GM21360 (cell line): ENCODE measurements at regions not wholly inside any gene's neighbourhood (a gene's known extent, or its start where the extent isn't known, plus 50 kb on each side); places are given as distances from the start of the nearest gene placed in this dataset.

Experiments used
- ATAC-seq: cut with Tn5 transposase; IDR thresholded peaks from one replicate; pipeline ENCODE4 v1.9.1; 2021; ENCODE audit warnings: mild to moderate bottlenecking, moderate library complexity; ENCODE audit not compliant: unreplicated experiment

DNA sequence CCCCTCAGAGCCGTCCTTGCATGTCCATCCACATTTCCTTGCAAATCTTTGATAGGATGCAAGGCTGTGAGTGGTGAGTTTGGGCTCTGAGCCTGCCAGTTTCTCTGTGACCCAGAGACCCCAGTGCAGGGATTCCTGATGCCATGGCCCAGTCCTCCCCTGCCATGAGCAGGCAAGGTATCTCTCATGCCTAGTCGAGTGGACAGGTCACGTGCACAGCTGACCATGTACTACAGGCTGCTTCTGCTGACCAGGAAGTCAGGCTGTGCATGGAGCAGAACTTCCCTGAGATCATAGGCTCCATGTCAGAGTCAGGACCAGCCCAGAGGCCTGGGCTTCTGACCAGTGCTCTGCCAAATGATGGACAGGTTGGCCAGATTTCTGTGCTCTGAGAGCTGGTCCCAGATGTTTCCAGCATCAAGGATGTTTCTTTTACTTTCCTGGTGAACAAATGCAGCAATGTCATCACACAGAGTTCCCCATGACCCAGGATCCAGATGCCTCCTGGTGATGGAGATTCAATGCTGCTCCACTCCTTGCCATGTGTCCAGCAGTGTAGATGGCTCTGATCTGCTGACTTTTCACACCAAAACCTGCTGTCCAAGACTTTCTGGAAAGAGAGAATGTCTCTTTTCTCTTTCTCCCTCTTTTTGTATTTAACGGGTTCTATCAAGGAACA, 321.6 kb upstream of the HS6ST1 start:
- no peak for ATAC-seq

DNA sequence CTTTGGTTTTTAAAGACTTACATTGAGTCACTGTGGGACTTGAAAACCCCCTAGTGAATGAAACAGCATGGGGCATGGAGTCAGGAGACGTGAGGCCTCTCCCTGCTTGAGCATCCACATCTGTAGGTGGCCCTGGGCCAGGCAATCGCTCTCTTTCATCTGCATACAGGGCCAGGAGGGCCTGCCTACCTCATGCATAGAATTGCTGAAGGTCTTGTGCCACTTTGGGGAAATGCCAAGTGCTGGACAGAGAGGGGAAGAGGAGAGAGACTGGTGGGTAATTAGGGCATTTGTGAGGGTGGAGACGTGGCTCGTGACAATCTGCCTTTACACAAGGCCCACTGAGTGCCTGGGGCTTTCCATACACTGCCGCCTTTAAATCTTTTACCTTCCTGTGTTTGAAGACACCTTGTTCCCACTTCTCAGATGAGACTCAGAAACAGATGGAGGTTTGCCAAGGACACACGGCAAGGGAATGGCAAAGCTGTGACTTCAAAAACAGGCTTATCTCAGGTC, 322.2 kb upstream of the HS6ST1 start:
- ATAC-seq = no peak

DNA sequence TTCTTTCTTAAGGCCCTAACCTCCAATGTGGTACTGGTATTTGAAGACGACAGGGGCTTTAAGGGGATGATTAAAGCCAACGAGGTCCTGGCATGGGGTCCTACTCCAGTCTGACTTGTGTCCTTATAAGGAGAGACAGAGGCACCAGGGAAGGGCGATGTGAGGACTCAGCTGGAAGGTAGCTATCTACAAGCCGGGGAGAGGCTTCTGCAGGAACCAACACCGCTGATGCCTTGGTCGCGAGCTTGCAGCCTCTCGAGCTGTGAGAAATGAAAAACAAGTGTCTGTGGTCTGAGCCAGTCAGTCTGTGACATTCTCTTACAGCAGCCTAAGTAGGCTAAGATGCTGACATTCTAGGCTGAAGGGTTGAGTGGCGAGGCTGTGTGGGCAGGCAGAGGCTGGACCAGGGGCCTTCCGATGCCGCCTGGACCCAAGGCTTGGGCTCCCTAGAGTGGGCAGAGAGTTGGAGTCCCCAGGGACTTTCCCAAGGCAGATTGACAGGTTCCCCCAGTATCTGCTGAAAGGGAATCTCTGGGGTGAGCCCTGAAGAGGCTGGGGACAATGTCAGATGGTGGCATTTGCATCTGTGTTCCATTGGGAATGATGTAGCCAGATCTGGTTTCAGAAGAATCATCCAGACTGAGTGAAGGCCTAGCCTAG, 322.9 kb upstream of the HS6ST1 start:
- no peak for ATAC-seq

DNA sequence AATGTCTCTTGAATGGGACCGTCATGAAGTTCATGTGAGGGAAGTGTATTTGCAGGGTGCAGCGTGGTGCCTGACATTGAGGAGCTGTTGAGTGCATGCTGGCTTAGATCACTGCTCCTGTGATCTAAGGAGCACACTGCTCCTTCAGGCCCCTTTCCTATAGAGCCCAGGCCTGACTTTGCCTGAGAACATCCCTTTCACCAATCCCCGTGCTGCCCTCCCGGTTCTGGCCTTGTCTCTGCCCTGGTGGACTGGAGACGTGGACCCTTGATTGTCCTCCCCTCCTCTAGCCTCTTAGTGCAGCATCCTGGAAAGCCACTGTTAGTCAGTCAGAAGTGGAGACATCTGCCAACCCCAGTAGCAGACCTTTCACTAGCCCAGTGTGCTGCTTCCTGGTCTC, 323.6 kb upstream of the HS6ST1 start:
- no peak for ATAC-seq

DNA sequence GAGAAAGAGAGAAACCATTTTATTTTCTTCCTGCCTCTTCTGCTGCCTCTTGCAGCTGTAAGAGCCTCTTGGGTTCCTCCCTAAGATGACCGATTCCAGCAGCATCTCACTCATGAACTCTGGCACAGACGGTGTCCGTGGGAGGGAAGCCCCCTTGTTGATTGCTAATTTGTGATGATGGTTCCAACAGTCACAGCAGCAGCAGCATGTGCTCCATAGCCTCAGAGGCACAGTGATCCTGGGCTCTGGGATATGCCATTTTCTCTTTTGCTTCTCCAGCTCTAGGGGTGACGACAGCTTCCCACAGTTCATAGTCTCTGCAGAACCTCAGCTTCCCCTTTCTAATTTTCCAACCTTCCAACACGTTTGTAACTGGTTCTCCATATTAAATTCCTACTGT, 324.2 kb upstream of the HS6ST1 start:
- ATAC-seq = no peak

DNA sequence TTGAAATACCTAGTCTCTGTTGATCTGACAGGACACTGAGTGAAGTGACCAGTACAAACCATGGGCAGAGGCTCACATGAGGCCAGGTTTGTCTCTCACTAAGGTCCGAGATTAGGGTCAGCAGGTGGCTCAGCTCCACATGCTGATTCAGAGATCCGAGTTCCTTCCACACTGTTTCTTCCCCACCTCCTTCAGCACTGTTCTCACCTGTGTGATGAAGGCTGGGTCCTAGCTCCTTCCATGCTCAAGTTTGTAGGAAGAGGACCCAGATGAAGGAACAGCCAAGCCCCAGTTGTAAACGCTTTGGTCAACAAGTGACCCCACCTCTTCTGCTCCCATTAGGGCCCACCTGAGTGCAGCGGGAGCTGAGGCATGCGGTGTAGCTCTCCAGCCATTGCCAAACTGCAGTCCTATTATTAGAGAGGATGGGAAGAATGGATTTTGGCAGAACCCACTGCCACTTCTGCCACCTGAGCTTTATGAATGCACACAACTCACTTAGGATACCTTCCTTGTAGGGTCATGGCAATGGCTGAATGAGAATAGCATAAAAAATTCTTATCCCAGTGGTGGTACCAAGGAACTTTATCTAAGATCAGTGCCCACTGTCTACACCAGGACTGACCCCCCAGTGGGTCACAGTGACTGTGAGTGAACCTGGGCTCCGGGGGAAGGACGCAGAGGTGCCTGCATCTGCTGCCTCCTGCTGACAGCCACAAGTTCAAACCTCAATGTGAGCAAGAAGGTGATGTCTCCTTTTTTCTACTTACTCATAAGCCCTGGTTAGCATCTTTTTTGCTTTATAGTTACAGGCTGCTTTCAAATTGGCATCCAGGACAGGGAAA, 324.8 kb upstream of the HS6ST1 start:
- ATAC-seq = no peak

DNA sequence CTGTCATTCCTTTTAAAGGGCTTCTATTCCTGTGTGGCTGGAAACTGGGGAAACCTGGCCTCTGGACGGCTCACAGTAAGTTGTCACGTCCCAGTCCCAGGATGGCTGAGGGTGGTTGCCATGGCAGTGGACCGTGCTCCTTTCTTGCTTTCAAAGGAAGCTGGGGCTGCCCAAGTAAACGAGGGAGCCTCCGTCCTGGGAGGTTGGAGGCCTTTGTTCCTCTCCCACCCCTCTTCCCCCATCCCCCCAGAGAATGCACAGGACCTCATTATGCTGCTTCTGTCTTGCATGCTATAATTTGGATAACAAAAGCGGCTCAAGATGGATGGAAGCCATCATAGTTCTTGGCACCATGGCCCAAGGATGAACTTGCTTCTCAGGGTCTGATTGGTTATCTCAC, 325.5 kb upstream of the HS6ST1 start:
- no peak for ATAC-seq

DNA sequence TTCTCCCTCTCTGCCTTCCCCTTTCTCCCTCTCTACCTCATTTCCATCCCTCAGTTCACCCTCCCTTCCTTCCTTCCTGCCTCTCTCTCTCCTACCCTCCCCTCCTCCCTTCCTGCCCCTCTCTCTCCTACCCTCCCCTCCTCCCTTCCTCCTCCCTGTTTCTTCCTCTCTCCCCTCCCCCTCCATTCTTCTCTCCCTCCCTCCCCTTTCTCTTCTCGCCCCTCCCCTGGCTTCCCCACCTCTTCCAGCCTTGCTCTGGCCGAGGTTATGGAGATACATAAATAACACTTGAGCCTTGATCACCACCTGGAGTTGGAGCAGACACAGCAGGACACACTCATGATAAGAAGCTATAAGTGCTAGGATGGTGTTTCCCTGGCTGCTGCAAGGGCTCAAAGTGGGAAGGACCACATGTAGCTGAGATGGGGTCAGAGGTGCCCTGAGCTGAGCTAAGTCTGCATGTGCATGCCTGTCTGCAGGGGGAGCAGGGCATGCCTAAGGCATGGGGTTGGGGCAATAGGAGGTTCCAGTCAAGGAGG, 326.1 kb upstream of the HS6ST1 start:
- ATAC-seq = no peak

DNA sequence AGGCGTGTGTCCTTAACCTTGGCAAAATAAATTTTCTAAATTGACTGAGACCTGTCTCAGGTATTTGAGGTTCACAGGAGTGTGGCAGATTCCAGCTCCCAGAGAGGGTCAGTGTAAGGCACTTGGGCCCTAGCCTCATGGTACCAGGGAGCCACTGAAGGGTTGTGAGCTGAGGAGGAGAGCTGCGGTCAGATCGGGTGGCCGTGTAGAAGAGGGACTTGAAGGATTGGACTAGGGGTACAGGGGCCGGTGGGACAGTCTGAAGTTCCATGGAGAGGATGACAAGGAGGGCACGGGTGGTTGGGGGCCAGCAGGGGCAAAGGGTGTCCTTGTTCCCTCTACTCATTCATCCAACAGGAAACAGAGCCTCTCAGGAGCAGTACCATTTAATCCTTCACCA, 327.0 kb upstream of the HS6ST1 start:
- no peak for ATAC-seq

DNA sequence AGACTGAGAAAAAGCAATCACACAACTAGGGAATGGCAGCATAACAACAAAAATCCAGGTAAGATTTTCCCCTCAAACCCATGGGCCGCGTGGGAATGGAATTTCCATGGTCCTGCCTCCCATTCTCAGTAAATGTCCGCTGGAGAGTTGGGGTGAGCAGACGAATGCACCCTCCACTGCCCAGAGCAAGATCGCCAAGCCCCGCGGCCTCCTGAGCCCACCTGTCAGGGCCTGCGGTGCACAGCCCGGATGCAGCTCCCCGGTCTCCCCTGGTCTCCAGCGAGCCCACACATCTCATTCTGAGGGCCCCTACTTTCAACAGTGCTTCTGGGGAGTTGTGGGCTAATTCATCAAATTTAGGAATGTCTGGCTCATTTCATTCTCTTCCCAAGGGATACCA, 327.4 kb upstream of the HS6ST1 start:
- ATAC-seq = no peak

DNA sequence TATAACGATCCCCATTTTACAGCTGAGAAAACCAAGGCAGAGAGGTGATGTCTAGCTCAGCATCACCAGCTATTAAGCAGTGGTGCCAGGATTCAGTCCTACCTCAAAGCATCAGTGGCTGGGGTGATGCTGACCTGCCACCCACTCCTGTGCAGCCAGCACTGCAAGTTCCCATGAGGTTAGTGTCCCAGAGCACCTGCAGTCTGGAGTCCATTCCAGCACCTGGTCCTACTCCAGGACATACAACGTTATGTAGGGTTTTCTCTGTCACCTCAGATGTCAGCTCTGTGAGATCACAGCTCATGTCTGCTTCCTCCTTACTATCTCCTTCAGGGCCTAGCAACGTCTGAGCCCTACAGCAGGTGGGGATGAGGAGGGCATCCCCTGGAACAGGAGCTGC, 328.0 kb upstream of the HS6ST1 start:
- ATAC-seq = no peak

DNA sequence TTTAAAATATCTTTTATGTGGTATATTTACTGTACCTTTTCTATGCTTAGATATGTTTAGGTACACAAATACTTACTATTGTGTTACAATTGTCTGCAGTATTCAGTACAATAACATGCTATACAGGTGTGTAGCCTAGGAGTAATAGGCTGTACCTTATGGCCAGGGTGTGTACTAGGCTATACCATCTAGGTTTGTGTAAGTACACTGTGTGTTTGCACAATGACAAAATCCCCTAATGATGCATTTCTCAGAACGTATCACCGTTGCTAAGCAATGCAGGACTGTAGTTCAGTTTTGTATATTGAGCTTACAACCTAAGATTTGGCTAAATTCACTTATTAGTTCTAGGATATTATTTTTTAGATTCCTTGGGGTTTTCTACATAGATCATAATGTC, 332.3 kb upstream of the HS6ST1 start:
- no peak for ATAC-seq

DNA sequence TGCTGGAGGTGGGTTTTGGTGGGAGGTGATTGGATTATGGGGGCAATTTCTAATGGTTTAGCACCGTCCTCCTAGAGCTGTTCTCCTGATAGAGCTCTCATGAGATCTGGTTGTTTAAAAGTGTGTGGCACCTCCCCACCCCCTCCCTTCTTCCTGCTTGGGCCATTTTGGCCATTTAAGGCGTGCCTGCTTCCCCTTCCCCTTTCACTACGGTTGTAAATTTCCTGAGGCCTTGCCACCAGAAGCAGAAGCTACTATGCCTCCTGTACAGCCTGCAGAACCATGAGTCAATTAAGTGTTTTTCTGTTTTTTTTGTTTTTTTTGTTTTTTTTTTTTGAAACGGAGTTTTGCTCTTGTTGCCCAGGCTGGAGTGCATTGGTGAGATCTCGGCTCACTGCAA, 335.7 kb upstream of the HS6ST1 start:
- no peak for ATAC-seq

DNA sequence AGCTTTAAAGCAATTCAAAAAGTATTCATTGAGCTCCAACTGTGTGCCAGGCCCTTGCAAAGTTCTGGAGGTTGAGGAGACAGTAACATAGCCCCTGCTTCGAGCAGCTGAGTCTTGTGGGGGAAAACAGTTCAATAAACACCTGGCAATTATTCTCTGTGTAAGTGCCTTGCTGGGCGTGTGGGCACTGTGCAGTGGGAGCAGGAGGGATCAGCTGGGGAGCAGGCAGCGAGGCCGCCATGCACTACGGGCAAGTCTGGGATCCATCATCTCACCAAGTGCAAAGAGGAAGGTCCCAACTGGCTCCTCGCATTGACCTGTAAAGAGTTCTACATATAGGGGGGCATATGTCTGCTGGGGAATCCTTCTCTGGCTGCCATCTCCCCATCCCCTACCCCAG, 342.2 kb upstream of the HS6ST1 start:
- no peak for ATAC-seq

DNA sequence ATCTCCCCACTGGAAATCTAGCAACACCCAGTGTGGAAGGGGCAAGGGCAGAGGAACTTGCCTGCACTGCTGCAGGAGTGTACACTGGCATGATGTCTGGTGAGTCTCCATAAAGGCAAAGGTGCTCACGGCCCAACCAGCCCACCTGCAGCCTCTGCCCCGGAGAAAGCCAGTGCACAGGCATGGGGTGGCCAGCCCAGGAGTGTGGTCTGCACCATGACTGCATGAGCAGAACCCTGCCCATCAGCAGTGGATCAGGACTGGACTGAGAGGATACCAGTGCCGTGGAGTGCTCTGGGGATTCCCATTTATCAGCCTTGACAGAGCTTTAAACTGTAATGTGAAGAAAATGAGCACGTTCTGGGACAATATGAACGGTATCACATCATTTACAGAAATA, 342.6 kb upstream of the HS6ST1 start:
- no peak for ATAC-seq

DNA sequence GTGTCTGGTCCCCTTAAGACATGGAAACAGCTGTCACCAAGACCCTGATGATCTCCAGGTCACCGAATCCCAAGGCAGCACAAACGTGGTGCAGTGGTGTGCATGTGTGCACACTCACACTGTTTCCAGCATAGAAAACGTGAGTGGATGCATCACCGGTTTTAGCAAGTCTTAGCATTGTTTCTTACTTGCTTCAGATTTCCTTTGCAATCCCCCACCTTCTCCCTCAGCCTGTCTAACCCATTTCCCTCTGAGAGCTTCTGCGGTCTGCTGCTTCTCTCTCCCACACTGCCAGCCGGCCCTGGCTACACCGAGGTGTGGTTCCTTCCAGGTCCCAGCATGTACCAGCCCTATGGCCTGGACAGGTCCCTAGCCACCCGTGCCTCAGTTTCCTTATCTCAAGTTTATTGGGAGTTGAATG, 343.4 kb upstream of the HS6ST1 start:
- no peak for ATAC-seq

DNA sequence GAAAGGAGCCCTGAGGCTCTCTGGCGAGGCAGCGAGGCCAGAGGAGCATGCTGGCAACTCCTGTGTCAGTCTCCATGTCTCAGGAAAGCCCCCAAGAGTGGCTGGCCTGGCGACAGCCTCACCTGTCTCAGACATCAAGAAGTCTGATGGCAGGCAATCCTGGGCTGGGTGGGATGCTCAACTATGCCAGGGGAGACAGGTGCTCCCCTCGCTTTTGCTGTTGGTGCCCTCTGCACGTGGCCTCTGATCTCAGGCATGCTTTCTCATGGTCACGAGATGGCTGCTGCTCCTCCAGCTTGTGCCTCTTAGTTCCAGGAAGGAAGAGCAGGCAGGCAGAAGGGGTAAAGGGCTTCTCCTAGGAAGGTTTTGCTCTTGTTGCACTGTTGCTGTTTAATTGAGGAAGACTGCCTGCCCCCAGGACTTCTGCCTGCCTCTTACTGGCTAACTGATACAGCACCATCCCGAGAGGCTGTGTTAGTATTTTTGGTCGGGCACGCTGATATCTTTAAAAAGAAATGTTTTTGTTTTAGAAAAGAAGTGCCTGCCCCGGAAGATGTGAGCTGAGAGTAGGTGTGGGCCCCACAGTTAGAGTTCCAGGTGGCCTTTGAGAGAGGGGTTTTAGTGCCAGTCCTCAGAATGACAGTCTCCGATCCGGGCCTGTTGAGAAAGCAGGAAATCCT, 344.8 kb upstream of the HS6ST1 start:
- ATAC-seq = no peak

DNA sequence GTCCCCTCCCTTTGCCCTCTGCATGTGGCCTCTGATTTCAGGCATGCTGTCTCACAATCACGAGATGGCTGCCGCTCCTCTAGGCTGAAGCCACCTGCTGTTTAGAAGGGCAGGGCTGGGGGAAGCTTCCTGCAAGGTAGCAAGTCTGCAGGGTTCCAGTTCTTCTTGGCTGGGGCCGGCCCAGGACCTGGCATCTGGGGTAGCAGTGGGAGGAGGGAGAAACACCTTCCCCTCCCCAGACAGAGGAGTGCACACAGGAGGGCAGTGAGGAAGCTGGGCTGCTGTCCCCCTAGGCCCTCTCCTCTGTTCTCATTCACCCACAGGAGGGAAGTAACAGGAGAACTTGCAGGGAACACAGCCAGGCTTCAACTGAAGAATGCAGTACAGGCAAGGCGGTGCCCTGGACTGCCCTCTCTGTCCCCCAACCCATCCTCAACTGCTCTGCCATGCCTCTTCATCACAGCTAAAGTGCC, 345.9 kb upstream of the HS6ST1 start:
- no peak for ATAC-seq

DNA sequence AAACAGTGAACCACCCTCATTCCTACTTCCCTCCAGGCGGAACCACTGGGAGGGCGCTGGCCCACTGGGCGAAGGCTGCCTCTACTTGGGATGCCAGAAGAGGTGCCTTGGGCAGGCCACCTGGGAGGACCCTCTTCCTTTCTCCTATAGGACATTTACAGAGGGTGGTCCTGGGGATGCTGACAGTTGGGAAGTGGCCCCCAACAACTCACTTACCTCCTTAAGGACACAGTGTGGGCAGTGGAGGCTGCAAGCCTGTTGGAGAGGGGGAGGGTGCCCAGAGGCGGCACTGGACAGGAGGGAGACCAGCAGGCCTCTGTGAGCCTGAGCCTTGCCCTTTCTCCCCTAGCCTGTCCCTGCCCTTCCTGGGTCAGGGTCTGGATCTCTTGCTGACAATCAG, 346.4 kb upstream of the HS6ST1 start:
- no peak for ATAC-seq

DNA sequence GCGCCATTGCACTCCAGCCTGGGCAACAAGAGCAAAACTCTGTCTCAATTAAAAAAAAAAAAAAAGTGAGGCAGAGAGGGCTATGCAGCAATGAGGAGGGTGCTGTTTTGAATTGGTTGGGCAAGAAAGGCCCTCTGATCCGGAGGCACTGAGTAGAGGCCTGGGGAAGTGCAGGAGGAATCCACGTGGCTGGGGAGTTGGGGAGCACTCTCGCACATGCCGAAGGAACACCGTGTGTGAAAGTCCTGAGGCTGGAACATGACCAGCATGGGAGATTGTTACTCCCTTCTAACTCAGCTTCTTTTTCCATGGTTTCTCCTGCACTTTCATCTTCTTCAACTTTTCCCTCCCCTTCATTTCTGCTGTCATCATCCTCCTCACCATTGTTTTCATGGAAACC, 347.9 kb upstream of the HS6ST1 start:
- ATAC-seq = no peak

DNA sequence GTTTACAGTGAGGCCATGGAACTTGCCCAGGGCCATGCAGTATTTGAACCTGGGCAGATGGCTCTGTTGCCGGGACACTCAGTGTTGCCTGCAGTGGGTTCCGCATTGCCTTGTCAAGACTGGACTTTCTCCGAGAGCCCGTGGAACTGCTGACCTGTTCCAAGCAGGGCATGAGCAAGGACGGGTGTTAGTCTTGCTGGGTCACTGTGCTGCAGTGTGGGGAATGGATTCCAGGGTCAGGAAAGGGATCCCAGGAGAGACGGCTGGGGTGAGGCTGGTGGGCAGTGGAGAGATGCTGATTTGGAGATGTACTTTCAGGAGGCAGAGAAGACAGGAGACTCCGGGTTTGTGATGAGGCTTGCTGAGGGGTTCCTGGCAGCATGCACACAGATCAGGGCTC, 348.7 kb upstream of the HS6ST1 start:
- no peak for ATAC-seq
